D721Med (cell line): ENCODE measurements at regions not wholly inside any gene's neighbourhood (a gene's known extent, or its start where the extent isn't known, plus 50 kb on each side); places are given as distances from the start of the nearest gene placed in this dataset.

Experiments
- DNase-seq: peaks from one replicate; pipeline ENCODE4 v3.0.0; 2011; ENCODE audit warnings: low spot score; ENCODE audit not compliant: insufficient read length
- FAIRE-seq: peaks from 2 replicates; lab custom pipeline; 2011; peaks lifted over from hg19 to GRCh38; lab: Jason Lieb, UNC
- CTCF ChIP-seq: IDR thresholded peaks from 2 replicates; pipeline ENCODE4 v1.5.1; 2012; ENCODE audit warnings: mild to moderate bottlenecking, control low read depth; ENCODE audit not compliant: insufficient read depth; ENCODE audit errors: missing control alignments

DNA sequence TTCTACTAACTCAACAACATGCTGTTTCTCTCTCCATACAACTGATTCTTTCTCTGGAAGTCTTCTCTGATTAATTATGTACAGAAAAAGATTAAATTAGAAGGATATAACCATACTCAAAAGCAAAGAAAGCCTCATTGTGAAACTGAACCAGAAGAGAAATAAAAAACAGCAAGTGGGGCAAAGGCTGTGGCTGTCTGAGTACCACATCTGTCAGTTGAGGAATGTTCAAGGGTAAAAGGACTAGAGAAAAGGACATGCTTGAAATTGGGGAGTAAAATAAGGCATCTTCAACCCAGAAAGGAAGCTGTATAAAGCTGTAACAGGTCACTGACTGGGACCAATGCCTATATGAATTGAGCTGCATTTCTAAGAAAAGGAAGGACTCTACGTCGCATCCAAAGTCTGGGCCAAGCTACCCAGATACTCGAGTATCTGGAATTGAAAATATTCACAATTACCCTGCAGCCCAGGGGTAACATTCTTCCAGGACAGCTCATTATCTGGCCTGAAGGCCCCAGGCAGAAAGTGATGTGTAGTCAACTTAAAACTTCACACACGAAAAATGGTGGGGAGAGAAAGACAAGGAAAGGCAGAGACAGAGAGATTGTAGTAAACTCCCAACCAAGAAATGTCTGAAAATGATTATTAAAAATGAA is 356.0 kb upstream of the GALNT5 start:
- TF ChIP-seq CTCF, result no peak
- no peak for DNase-seq

GRCh38 chr2:156903335-156903734 is 354.2 kb upstream of the GALNT5 start:
- DNase-seq (no peak), FAIRE-seq (no peak)
- no peak for TF ChIP-seq CTCF

More for the DNA sequence above, 356.0 kb upstream of the GALNT5 start:
- no peak for FAIRE-seq

- no peak for FAIRE-seq
- DNase-seq, result no peak
- no peak for TF ChIP-seq CTCF
These were observed 349.7 kb upstream of the GALNT5 start for GRCh38 chr2:156907806-156908205.

DNA sequence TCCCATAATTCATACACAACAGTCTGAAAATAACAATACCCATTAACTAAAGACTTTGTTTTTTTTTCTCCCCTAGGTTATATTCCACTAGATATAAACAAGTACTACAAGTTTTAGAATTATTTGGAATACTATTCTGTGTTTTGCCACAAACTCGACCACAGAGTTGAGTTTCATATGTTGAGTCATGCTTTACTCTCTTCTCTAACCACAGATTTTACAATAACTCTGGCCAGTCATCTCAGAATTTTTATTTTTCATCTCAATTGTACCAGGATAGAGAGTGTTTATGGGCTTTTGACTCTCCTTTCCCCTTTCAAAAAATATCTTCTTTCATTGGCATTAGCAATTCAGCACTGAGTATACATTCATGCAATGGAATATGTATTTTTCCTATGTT is 348.7 kb upstream of the GALNT5 start:
- no peak for FAIRE-seq
- DNase-seq, result no peak
- TF ChIP-seq CTCF, result no peak

- FAIRE-seq (no peak), DNase-seq (no peak)
- no peak for TF ChIP-seq CTCF
These were observed 347.5 kb upstream of the GALNT5 start for GRCh38 chr2:156909983-156910382.

DNA sequence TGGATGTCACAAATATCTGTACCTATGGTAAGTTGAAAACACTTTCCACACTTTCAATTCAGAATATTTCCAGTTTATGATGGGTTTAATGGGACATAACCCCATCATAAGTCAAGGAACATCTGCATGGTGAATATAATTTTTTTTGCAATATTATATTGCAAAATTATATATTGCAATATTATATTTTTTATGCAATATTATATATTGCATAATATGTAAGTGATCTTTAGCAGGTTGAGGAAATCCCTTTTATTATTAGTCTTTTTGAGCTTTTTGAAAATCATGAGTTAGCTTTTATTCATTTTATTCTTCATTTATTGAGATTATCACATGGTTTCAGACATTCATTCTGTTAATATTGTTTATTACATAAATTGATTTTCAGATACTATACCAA is 342.2 kb upstream of the GALNT5 start:
- no peak for TF ChIP-seq CTCF
- DNase-seq, result no peak
- no peak for FAIRE-seq

GRCh38 chr2:156918410-156918809 is 339.1 kb upstream of the GALNT5 start:
- DNase-seq, result no peak

More at GRCh38 chr2:156918410-156918809, 339.1 kb upstream of the GALNT5 start:
- TF ChIP-seq CTCF, result no peak
- FAIRE-seq, result no peak
